K562 (cell line): ENCODE measurements at regions not wholly inside any gene's neighbourhood (a gene's known extent, or its start where the extent isn't known, plus 50 kb on each side); places are given as distances from the start of the nearest gene placed in this dataset.

Source experiments
- ATAC-seq: fragments of 200-7000 bp; cut with Tn5 transposase; 3 replicates; pipeline ENCODE4 v1.9.1; 2020; ENCODE audit warnings: moderate library complexity
- BruUV-seq: library from RNA; stranded (reverse); fragments of 400-500 nt; replicated peaks from 2 replicates; lab custom pipeline; 2021; lab: Mats Ljungman, UMichigan
- CTCF ChIA-PET: fragments of 300-600 bp; formaldehyde crosslinking; extraction: SDS; loops from one replicate; lab custom pipeline; 2021; ENCODE audit warnings: low intra/inter-chr PET ratio; lab: Yijun Ruan, JAX
- POLR2A ChIA-PET: fragments of 300-600, 350-650 bp; sonication (Branson Sonifier 250); formaldehyde crosslinking; extraction: SDS; loops from one replicate; lab custom pipeline; 2021; ENCODE audit warnings: antibody characterized with exemption, inconsistent platforms; lab: Yijun Ruan, JAX
- DNase-seq, 4 experiments: peaks; one replicate each; pipeline versions ENCODE4 v3.0.0 to v3.0.0-alpha.2; 2011 to 2018; ENCODE audit warnings: low spot score in 3 of 4, mixed read lengths in 3 of 4; ENCODE audit errors: extremely low read depth in 1 of 4
- FAIRE-seq: peaks from 2 replicates; lab custom pipeline; 2011; peaks lifted over from hg19 to GRCh38; lab: Jason Lieb, UNC
- H2AFZ ChIP-seq: 2 replicates; pipeline ENCODE4 v1.6.0; 2011; ENCODE audit warnings: low read depth, low read length, control low read depth, inconsistent platforms
- H3K27ac ChIP-seq: fragments of 200-600 bp; 3 replicates; pipeline ENCODE4 v1.8.0; 2011; ENCODE audit warnings: low read depth, mild to moderate bottlenecking, control low read depth, inconsistent platforms, low read length, moderate library complexity, mixed read lengths; ENCODE audit errors: extremely low read depth
- H3K27me3 ChIP-seq, 2 experiments: fragments of 300-600 bp in 1 of 2; 2 replicates in 1 of 2; 3 replicates in 1 of 2; pipeline versions ENCODE4 v1.6.0 to v1.8.0; 2011; ENCODE audit warnings: inconsistent platforms in 2 of 2, low read length in 2 of 2, mild to moderate bottlenecking in 1 of 2, mixed read lengths in 1 of 2, moderate library complexity in 1 of 2; ENCODE audit not compliant: control insufficient read depth in 2 of 2, insufficient read depth in 2 of 2
- H3K36me3 ChIP-seq: fragments of 300-600 bp; 3 replicates; pipeline ENCODE4 v1.8.0; 2011; ENCODE audit warnings: mild to moderate bottlenecking, low read length, inconsistent platforms; ENCODE audit not compliant: control insufficient read depth, insufficient read depth
- H3K4me1 ChIP-seq, 2 experiments: fragments of 200-600 bp in 1 of 2; replicated peaks in 1 of 2; 2 replicates in 1 of 2; 3 replicates in 1 of 2; pipeline versions ENCODE4 v1.5.1 to v1.8.0; 2011; ENCODE audit warnings: inconsistent platforms in 2 of 2, low read length in 2 of 2, mild to moderate bottlenecking in 1 of 2, mixed read lengths in 1 of 2, moderate library complexity in 1 of 2; ENCODE audit not compliant: control insufficient read depth in 2 of 2, insufficient read depth in 2 of 2
- H3K4me2 ChIP-seq: 2 replicates; pipeline ENCODE4 v1.6.1; 2011; ENCODE audit warnings: low read length, control low read depth, inconsistent platforms, mixed read lengths; ENCODE audit not compliant: insufficient read depth
- H3K4me3 ChIP-seq: fragments of 200-600 bp; sonication (generic), shearing (Covaris generic); 2 replicates; pipeline ENCODE4 v1.5.1; 2016; ENCODE audit warnings: control low read depth, inconsistent platforms
- H3K79me2 ChIP-seq: fragments of 200-600 bp; 3 replicates; pipeline ENCODE4 v1.8.0; 2011; ENCODE audit warnings: low read length, inconsistent platforms; ENCODE audit not compliant: control insufficient read depth, insufficient read depth
- H3K9ac ChIP-seq, 2 experiments: 2 replicates each; pipeline versions ENCODE4 v1.6.0 to v1.6.1; 2011; ENCODE audit warnings: low read depth in 2 of 2, low read length in 2 of 2, control low read depth in 1 of 2, inconsistent platforms in 1 of 2, mild to moderate bottlenecking in 1 of 2, mixed read lengths in 1 of 2; ENCODE audit not compliant: insufficient read depth in 1 of 2
- H3K9me1 ChIP-seq: one replicate; pipeline ENCODE4 v1.6.0; 2011; ENCODE audit warnings: inconsistent platforms, mild to moderate bottlenecking, low read length, moderate library complexity; ENCODE audit not compliant: control insufficient read depth, insufficient read depth
- H3K9me3 ChIP-seq: replicated peaks from 2 replicates; pipeline ENCODE4 v1.5.1; 2011; ENCODE audit warnings: low read depth, low read length, inconsistent platforms; ENCODE audit not compliant: control insufficient read depth, insufficient read depth
- H4K20me1 ChIP-seq: replicated peaks from 2 replicates; pipeline ENCODE4 v1.6.1; 2011; ENCODE audit warnings: low read length, inconsistent platforms, mixed read lengths; ENCODE audit not compliant: control insufficient read depth, insufficient read depth
- ARHGAP35 ChIP-seq: fragments of 450-650 bp; IDR thresholded peaks from 2 replicates; pipeline ENCODE4 v1.6.1; 2018; ENCODE audit not compliant: partially characterized antibody
- ARID2 ChIP-seq: fragments of 450-650 bp; IDR thresholded peaks from 2 replicates; pipeline ENCODE4 v1.6.1; 2017; ENCODE audit warnings: antibody characterized with exemption, mild to moderate bottlenecking
- ATF2 ChIP-seq: sonication (generic); formaldehyde crosslinking; IDR thresholded peaks from 2 replicates; pipeline ENCODE4 v1.8.1; 2022; ENCODE audit warnings: missing genetic modification reagents
- BCL6 ChIP-seq: fragments of 250-450 bp; sonication (Bioruptor Pico); IDR thresholded peaks from 2 replicates; pipeline ENCODE4 v1.4.0; 2020
- CBFA2T2 ChIP-seq: fragments of 450-650 bp; conservative IDR thresholded peaks from 2 replicates; pipeline ENCODE4 v1.6.1; 2017; ENCODE audit warnings: mild to moderate bottlenecking
- E2F6 ChIP-seq, 2 experiments: IDR thresholded peaks; 2 replicates each; pipeline ENCODE4 v1.6.1; 2011; ENCODE audit warnings: borderline replicate concordance in 1 of 2, control low read depth in 1 of 2, low read depth in 1 of 2, low read length in 1 of 2, mild to moderate bottlenecking in 1 of 2, mixed read lengths in 1 of 2, moderate library complexity in 1 of 2; ENCODE audit not compliant: insufficient read depth in 1 of 2, insufficient read length in 1 of 2, poor library complexity in 1 of 2, severe bottlenecking in 1 of 2; ENCODE audit errors: extremely low read depth in 1 of 2
- ESRRA ChIP-seq: fragments of 450-650 bp; IDR thresholded peaks from 2 replicates; pipeline ENCODE4 v1.6.1; 2014; ENCODE audit warnings: low read depth, mild to moderate bottlenecking, moderate library complexity, borderline replicate concordance
- FOXP1 ChIP-seq: sonication (generic); formaldehyde crosslinking; IDR thresholded peaks from 2 replicates; pipeline ENCODE4 v1.8.0; 2022; ENCODE audit warnings: mild to moderate bottlenecking, missing genetic modification reagents
- ILK ChIP-seq: fragments of 450-650 bp; IDR thresholded peaks from 2 replicates; pipeline ENCODE4 v1.6.1; 2016; ENCODE audit warnings: missing genetic modification characterization, low read depth, mild to moderate bottlenecking, missing compliant biosample characterization, moderate library complexity, borderline replicate concordance
- MCM2 ChIP-seq: fragments of 450-650 bp; IDR thresholded peaks from 2 replicates; pipeline ENCODE4 v1.6.1; 2017; ENCODE audit warnings: low read depth, mild to moderate bottlenecking
- MLLT1 ChIP-seq, 2 experiments: fragments of 450-650 bp; IDR thresholded peaks; 2 replicates each; pipeline ENCODE4 v1.6.1; 2016
- PPARD ChIP-seq: fragments of 250-450 bp; sonication (Bioruptor Pico); IDR thresholded peaks from 2 replicates; pipeline ENCODE4 v1.8.0; 2022; ENCODE audit warnings: inconsistent platforms, mild to moderate bottlenecking, moderate library complexity
- ZNF668 ChIP-seq: fragments of 250-450 bp; sonication (Bioruptor Pico); IDR thresholded peaks from 2 replicates; pipeline ENCODE4 v1.8.0; 2022; ENCODE audit warnings: mild to moderate bottlenecking, inconsistent platforms
- ZNF76 ChIP-seq: fragments of 250-450 bp; sonication (Bioruptor Pico); IDR thresholded peaks from 2 replicates; pipeline ENCODE4 v1.4.0; 2020; ENCODE audit warnings: mild to moderate bottlenecking, moderate library complexity, borderline replicate concordance
- ZNF785 ChIP-seq: fragments of 250-450 bp; sonication (Bioruptor Pico); IDR thresholded peaks from 2 replicates; pipeline ENCODE4 v1.4.0; 2020; ENCODE audit warnings: mild to moderate bottlenecking
- WGBS: fragments of 100-300 bp; shearing (Covaris generic); methylation state at CpG from one replicate; pipeline ENCODE4 v1.1.6; 2016; ENCODE audit warnings: low coverage, mixed read lengths; ENCODE audit not compliant: insufficient coverage; ENCODE audit errors: missing lambda C conversion rate; 5-methylcytosine and 5-hydroxymethylcytosine counted together
- in situ Hi-C: fragments of 300-500 bp; cut with MboI; formaldehyde crosslinking; loops from 4 replicates; pipeline ENCODE4 v1.15.0; 2018; ENCODE audit warnings: inconsistent platforms, mixed read lengths
- intact Hi-C: fragments of 100-400 bp; cut with micrococcal nuclease; formaldehyde crosslinking; loops from 2 replicates; pipeline ENCODE4 v1.14.2; 2022
- TF ChIP-seq, protein P1 (sequence below), 2 experiments: fragments of 200-800 bp in 1 of 2; sonication (Bioruptor generic) in 1 of 2; sonication (generic) in 1 of 2; formaldehyde crosslinking in 1 of 2; IDR thresholded peaks in 1 of 2; conservative IDR thresholded peaks in 1 of 2; 2 replicates each; pipeline versions ENCODE4 v1.5.0 to v1.6.1; 2016 to 2020; ENCODE audit warnings: missing compliant biosample characterization in 1 of 2, missing genetic modification characterization in 1 of 2, missing genetic modification reagents in 1 of 2

DNA sequence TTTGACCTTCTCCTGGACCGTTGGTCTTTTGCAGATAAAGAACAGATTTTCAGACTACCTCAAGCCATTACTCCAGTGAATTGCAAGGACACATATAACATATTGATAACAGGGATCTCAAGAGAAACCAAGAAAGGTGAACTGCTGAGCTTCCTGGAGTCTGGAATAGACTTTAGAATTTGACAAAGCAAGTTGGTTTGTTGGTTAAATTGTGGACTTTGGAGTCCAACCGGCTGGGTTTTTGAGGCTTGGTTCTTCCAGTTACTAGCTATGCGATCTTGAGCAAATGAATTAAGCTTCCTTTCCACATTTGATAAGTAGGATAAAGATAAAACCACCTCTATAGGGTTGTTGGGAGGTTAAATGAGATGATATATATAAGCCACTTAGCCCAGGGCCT lies 233.1 kb downstream of the SHQ1 start:
- no TSS peak for BruUV-seq
- ATAC-seq (no peak), DNase-seq (no peak), FAIRE-seq (no peak)
- no peaks in the 10 kb centered on the region for H4K20me1 ChIP-seq
- no peaks in the 10 kb centered on the region for H3K9me1 ChIP-seq
- WGBS: 43% methylated on average over 3 of the region's 3 CpGs
- no peak overlapping the region for H3K4me2 ChIP-seq
- no peak overlapping the region for H3K4me3 ChIP-seq
- no peak overlapping the region for H3K9ac ChIP-seq
- no peaks in the 10 kb centered on the region for H3K9me3 ChIP-seq
- CTCF ChIA-PET: no interaction called here
- H3K36me3 ChIP-seq: no peaks in the 10 kb centered on the region
- H3K27ac ChIP-seq: no peak overlapping the region
- intact Hi-C loops: no loop called here
- POLR2A ChIA-PET: interaction anchor here (0.6 kb wide), 1 partner anchor 12 kb away, joined by 3 read pairs; no protein-coding TSS in a partner anchor
- H3K4me1 ChIP-seq: peaks cover 0 to 16% of the 10 kb centered on the region in 2 experiments; a peak in 3 of 5 replicates
- peak overlapping the region; percentile 47; the same call in 1 of the 2 replicates for H2AFZ ChIP-seq
- H3K27me3 ChIP-seq: no peaks in the 10 kb centered on the region
- no peaks in the 10 kb centered on the region for H3K79me2 ChIP-seq
- in situ Hi-C loops: no loop called here
- TF ChIP-seq ZNF668 (CRISPR knock-in tag): no peak
- TF ChIP-seq ATF2 (CRISPR knock-in tag): no peak
- TF ChIP-seq BCL6 (CRISPR knock-in tag): no peak
- TF ChIP-seq, protein P1, sequence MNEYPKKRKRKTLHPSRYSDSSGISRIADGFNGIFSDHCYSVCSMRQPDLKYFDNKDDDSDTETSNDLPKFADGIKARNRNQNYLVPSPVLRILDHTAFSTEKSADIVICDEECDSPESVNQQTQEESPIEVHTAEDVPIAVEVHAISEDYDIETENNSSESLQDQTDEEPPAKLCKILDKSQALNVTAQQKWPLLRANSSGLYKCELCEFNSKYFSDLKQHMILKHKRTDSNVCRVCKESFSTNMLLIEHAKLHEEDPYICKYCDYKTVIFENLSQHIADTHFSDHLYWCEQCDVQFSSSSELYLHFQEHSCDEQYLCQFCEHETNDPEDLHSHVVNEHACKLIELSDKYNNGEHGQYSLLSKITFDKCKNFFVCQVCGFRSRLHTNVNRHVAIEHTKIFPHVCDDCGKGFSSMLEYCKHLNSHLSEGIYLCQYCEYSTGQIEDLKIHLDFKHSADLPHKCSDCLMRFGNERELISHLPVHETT (CRISPR knock-in tag; conservative IDR thresholded peaks at IDR 0.05 in 1 of 2, IDR thresholded peaks at IDR 0.05 in 1 of 2): no peak
- TF ChIP-seq CBFA2T2: no peak
- TF ChIP-seq MLLT1 (IDR thresholded peaks at IDR 0.05): no peak
- no peak for TF ChIP-seq ESRRA
- no peak for TF ChIP-seq ILK (tag)
- no peak for TF ChIP-seq E2F6 (IDR thresholded peaks at IDR 0.05; ENCODE audit: borderline replicate concordance in 1 of 2, extremely low read depth in 1 of 2, insufficient read depth in 1 of 2, insufficient read length in 1 of 2, low read depth in 1 of 2, low read length in 1 of 2, poor library complexity in 1 of 2, severe bottlenecking in 1 of 2)
- no peak for TF ChIP-seq ZNF76 (CRISPR knock-in tag)
- TF ChIP-seq FOXP1 (CRISPR knock-in tag): no peak
- no peak for TF ChIP-seq MCM2
- no peak for TF ChIP-seq ARHGAP35
- no peak for TF ChIP-seq ZNF785
- no peak for TF ChIP-seq PPARD (CRISPR knock-in tag)
- TF ChIP-seq ARID2: no peak
